ENCODE measurements at regions not wholly inside any gene's neighbourhood (a gene's known extent, or its start where the extent isn't known, plus 50 kb on each side); places are given as distances from the start of the nearest gene placed in this dataset.

- in situ Hi-C loops (cut with HindIII; ENCODE audit: low pct_ligation_motif_present, low sequenced_read_pairs), result no loop called here
- Histone ChIP-seq H3K4me3 (ENCODE audit: low read depth, low read length) (no peak overlapping the region), H3K27ac (no peak overlapping the region), H3K27me3 (replicated peaks) (no peaks in the 10 kb centered on the region), H3K36me3 (replicated peaks) (no peaks in the 10 kb centered on the region)
- no peak for DNase-seq
- no peak for TF ChIP-seq CTCF (IDR thresholded peaks at IDR 0.05; ENCODE audit: low read depth, low read length, missing control alignments)
These were observed 97.7 kb downstream of the TMA16 start for GRCh38 chr4:163592212-163592611.

- DNase-seq, result no peak
- H3K36me3 ChIP-seq (replicated peaks), result no peaks in the 10 kb centered on the region
These were observed 101.1 kb downstream of the TMA16 start for GRCh38 chr4:163595580-163595979.

GRCh38 chr4:163598028-163598427, 103.5 kb downstream of the TMA16 start:
- Histone ChIP-seq H3K36me3 (replicated peaks) (no peaks in the 10 kb centered on the region), H3K27me3 (replicated peaks) (no peaks in the 10 kb centered on the region), H3K4me3 (ENCODE audit: low read depth, low read length) (no peak overlapping the region), H3K27ac (no peak overlapping the region)
- DNase-seq, result no peak
- TF ChIP-seq CTCF (IDR thresholded peaks at IDR 0.05; ENCODE audit: low read depth, low read length, missing control alignments), result no peak
- in situ Hi-C loops (cut with HindIII; ENCODE audit: low pct_ligation_motif_present, low sequenced_read_pairs), result no loop called here

More at GRCh38 chr4:163595580-163595979, 101.1 kb downstream of the TMA16 start:
- H3K4me3 ChIP-seq (ENCODE audit: low read depth, low read length), result no peak overlapping the region
- no peaks in the 10 kb centered on the region for H3K27me3 ChIP-seq (replicated peaks)
- H3K27ac ChIP-seq, result no peak overlapping the region
- in situ Hi-C loops (cut with HindIII; ENCODE audit: low pct_ligation_motif_present, low sequenced_read_pairs), result no loop called here
- TF ChIP-seq CTCF (IDR thresholded peaks at IDR 0.05; ENCODE audit: low read depth, low read length, missing control alignments), result no peak

- Histone ChIP-seq H3K27me3 (replicated peaks) (no peaks in the 10 kb centered on the region), H3K4me3 (ENCODE audit: low read depth, low read length) (no peak overlapping the region), H3K27ac (no peak overlapping the region), H3K36me3 (replicated peaks) (no peaks in the 10 kb centered on the region)
- in situ Hi-C loops (cut with HindIII; ENCODE audit: low pct_ligation_motif_present, low sequenced_read_pairs), result no loop called here
- no peak for TF ChIP-seq CTCF (IDR thresholded peaks at IDR 0.05; ENCODE audit: low read depth, low read length, missing control alignments)
- DNase-seq, result no peak
These were observed 104.0 kb downstream of the TMA16 start for GRCh38 chr4:163598489-163598888.

- TF ChIP-seq CTCF (IDR thresholded peaks at IDR 0.05; ENCODE audit: low read depth, low read length, missing control alignments), result no peak
- no peak for DNase-seq
- Histone ChIP-seq H3K36me3 (replicated peaks) (no peaks in the 10 kb centered on the region), H3K27ac (no peak overlapping the region), H3K27me3 (replicated peaks) (no peaks in the 10 kb centered on the region), H3K4me3 (ENCODE audit: low read depth, low read length) (no peak overlapping the region)
- in situ Hi-C loops (cut with HindIII; ENCODE audit: low pct_ligation_motif_present, low sequenced_read_pairs), result no loop called here
These were observed 106.2 kb downstream of the TMA16 start for GRCh38 chr4:163600727-163601126.

- in situ Hi-C loops (cut with HindIII; ENCODE audit: low pct_ligation_motif_present, low sequenced_read_pairs), result no loop called here
- no peak overlapping the region for H3K27ac ChIP-seq
- TF ChIP-seq CTCF (IDR thresholded peaks at IDR 0.05; ENCODE audit: low read depth, low read length, missing control alignments), result no peak
- DNase-seq, result no peak
- no peaks in the 10 kb centered on the region for H3K36me3 ChIP-seq (replicated peaks)
- H3K4me3 ChIP-seq (ENCODE audit: low read depth, low read length), result no peak overlapping the region
- no peaks in the 10 kb centered on the region for H3K27me3 ChIP-seq (replicated peaks)
These were observed 108.8 kb downstream of the TMA16 start for GRCh38 chr4:163603257-163603656.
